ENCODE measurements at regions not wholly inside any gene's neighbourhood (a gene's known extent, or its start where the extent isn't known, plus 50 kb on each side); places are given as distances from the start of the nearest gene placed in this dataset.

GRCh38 chr15:96390986-96391385, 60.5 kb downstream of the NR2F2 start:
- H3K36me3 ChIP-seq (ENCODE audit: insufficient read depth, low read length), result no peaks in the 10 kb centered on the region
- BruUV-seq (replicated peaks), result no TSS peak
- no peaks in the 10 kb centered on the region for H3K79me2 ChIP-seq (ENCODE audit: insufficient read depth, low read depth, low read length)
- H3K4me1 ChIP-seq (ENCODE audit: insufficient read depth, low read length, poor library complexity, severe bottlenecking), result no peaks in the 10 kb centered on the region
- POLR2A ChIA-PET, result no interaction called here
- no peak for DNase-seq (ENCODE audit: low spot score)
- no peaks in the 10 kb centered on the region for H3K9me2 ChIP-seq (ENCODE audit: insufficient read depth, low read length)
- H4K20me1 ChIP-seq (ENCODE audit: insufficient read depth, low read length), result no peaks in the 10 kb centered on the region
- TF ChIP-seq, protein P1, sequence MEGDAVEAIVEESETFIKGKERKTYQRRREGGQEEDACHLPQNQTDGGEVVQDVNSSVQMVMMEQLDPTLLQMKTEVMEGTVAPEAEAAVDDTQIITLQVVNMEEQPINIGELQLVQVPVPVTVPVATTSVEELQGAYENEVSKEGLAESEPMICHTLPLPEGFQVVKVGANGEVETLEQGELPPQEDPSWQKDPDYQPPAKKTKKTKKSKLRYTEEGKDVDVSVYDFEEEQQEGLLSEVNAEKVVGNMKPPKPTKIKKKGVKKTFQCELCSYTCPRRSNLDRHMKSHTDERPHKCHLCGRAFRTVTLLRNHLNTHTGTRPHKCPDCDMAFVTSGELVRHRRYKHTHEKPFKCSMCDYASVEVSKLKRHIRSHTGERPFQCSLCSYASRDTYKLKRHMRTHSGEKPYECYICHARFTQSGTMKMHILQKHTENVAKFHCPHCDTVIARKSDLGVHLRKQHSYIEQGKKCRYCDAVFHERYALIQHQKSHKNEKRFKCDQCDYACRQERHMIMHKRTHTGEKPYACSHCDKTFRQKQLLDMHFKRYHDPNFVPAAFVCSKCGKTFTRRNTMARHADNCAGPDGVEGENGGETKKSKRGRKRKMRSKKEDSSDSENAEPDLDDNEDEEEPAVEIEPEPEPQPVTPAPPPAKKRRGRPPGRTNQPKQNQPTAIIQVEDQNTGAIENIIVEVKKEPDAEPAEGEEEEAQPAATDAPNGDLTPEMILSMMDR (conservative IDR thresholded peaks at IDR 0.05; ENCODE audit: low read length), result no peak
- TF ChIP-seq EZH2phosphoT487 (IDR thresholded peaks at IDR 0.05; ENCODE audit: borderline replicate concordance, low read depth, low read length), result no peak
- no peak overlapping the region for H2AFZ ChIP-seq (ENCODE audit: low read length)
- no peaks in the 10 kb centered on the region for H3K9me3 ChIP-seq (ENCODE audit: low read length)
- H3K27ac ChIP-seq (ENCODE audit: low read depth, low read length, poor library complexity, severe bottlenecking), result no peak overlapping the region
- CTCF ChIA-PET (ENCODE audit: unreplicated experiment), result no interaction called here
- no peak overlapping the region for H3K4me2 ChIP-seq (ENCODE audit: low read length)
- intact Hi-C loops (cut with micrococcal nuclease; ENCODE audit: unreplicated experiment), result no loop called here
- no peak overlapping the region for H3K4me3 ChIP-seq (ENCODE audit: low read depth, low read length, poor library complexity, severe bottlenecking)

DNA sequence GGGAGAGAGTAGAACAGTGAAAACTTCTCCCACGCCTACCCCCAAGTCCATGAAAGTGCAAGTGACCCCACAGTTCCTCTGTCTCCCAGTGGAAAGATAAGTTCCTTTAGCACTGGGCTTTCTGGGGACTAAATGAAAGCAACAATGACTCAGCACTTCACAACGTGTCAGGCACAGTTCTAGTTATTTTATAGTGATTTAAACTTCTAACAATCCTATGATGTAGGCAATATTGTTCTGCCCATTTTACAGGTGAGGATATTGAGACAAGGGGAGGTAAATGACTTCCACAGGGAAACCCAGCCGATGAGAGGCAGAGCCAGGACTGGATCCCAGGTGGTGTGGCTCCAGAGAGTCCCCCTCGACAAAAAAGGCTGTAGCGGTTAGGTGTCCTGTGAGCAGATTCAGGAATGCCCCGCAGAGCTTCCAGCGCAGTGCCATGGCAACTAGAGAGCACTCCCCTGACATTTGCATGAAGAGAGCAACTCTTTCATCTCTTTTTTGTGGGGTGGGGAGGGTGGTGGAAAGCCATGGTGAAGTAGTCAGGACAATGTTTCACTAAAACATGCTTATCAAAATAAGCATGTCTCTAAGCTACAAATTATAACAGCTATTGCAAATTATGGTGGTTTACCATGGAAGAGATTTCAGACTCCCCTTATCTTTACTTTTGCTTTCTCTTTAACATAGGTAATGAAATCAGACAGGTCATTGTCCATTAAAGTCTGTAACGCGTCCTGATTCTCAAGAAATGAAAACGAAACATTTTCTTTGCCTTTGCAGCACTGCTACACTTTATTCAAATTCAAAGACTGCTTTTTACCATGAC, 62.1 kb downstream of the NR2F2 start:
- Histone ChIP-seq H2AFZ (ENCODE audit: low read length) (no peak overlapping the region), H3K27ac (ENCODE audit: low read depth, low read length, poor library complexity, severe bottlenecking) (no peak overlapping the region), H3K4me3 (ENCODE audit: low read depth, low read length, poor library complexity, severe bottlenecking) (no peak overlapping the region), H4K20me1 (ENCODE audit: insufficient read depth, low read length) (no peaks in the 10 kb centered on the region), H3K9me2 (ENCODE audit: insufficient read depth, low read length) (no peaks in the 10 kb centered on the region), H3K4me2 (ENCODE audit: low read length) (no peak overlapping the region), H3K79me2 (ENCODE audit: insufficient read depth, low read depth, low read length) (no peaks in the 10 kb centered on the region), H3K4me1 (ENCODE audit: insufficient read depth, low read length, poor library complexity, severe bottlenecking) (no peaks in the 10 kb centered on the region), H3K36me3 (ENCODE audit: insufficient read depth, low read length) (no peaks in the 10 kb centered on the region), H3K9me3 (ENCODE audit: low read length) (no peaks in the 10 kb centered on the region)
- no peak for DNase-seq (ENCODE audit: low spot score)
- POLR2A ChIA-PET, result interaction anchor here (0.6 kb wide), 1 partner anchor 837 kb away, joined by 3 read pairs; no protein-coding TSS in a partner anchor
- no peak for TF ChIP-seq EZH2phosphoT487 (IDR thresholded peaks at IDR 0.05; ENCODE audit: borderline replicate concordance, low read depth, low read length)
- TF ChIP-seq, protein P1 (conservative IDR thresholded peaks at IDR 0.05; ENCODE audit: low read length), result no peak
- CTCF ChIA-PET (ENCODE audit: unreplicated experiment), result no interaction called here
- BruUV-seq (replicated peaks), result no TSS peak
- intact Hi-C loops (cut with micrococcal nuclease; ENCODE audit: unreplicated experiment), result no loop called here

DNA sequence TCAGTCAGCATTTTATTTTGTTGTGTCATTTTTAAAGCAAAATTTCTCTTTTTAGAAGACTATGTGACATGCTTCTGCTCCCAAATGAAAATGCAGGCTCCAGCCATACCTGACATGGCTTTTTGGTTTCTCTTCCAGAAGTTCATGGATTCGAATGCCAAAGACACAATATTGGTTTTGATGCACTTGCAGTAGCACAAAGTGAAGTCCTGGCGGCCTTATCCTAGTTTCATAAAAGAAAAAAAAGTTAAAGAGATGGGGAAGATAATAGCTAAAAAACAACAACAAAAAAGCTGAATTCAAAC, 62.7 kb downstream of the NR2F2 start:
- no peak for DNase-seq (ENCODE audit: low spot score)
- CTCF ChIA-PET (ENCODE audit: unreplicated experiment), result no interaction called here
- no peak overlapping the region for H3K4me2 ChIP-seq (ENCODE audit: low read length)
- H3K4me3 ChIP-seq (ENCODE audit: low read depth, low read length, poor library complexity, severe bottlenecking), result no peak overlapping the region
- POLR2A ChIA-PET, result interaction anchor here (0.6 kb wide), 1 partner anchor 836 kb away, joined by 3 read pairs; no protein-coding TSS in a partner anchor
- no peaks in the 10 kb centered on the region for H4K20me1 ChIP-seq (ENCODE audit: insufficient read depth, low read length)
- H3K79me2 ChIP-seq (ENCODE audit: insufficient read depth, low read depth, low read length), result no peaks in the 10 kb centered on the region
- no peaks in the 10 kb centered on the region for H3K36me3 ChIP-seq (ENCODE audit: insufficient read depth, low read length)
- no peaks in the 10 kb centered on the region for H3K4me1 ChIP-seq (ENCODE audit: insufficient read depth, low read length, poor library complexity, severe bottlenecking)
- H3K27ac ChIP-seq (ENCODE audit: low read depth, low read length, poor library complexity, severe bottlenecking), result no peak overlapping the region
- no peak overlapping the region for H2AFZ ChIP-seq (ENCODE audit: low read length)
- H3K9me2 ChIP-seq (ENCODE audit: insufficient read depth, low read length), result no peaks in the 10 kb centered on the region
- no peaks in the 10 kb centered on the region for H3K9me3 ChIP-seq (ENCODE audit: low read length)
- no peak for TF ChIP-seq EZH2phosphoT487 (IDR thresholded peaks at IDR 0.05; ENCODE audit: borderline replicate concordance, low read depth, low read length)
- TF ChIP-seq, protein P1 (conservative IDR thresholded peaks at IDR 0.05; ENCODE audit: low read length), result no peak
- no TSS peak for BruUV-seq (replicated peaks)
- intact Hi-C loops (cut with micrococcal nuclease; ENCODE audit: unreplicated experiment), result no loop called here
